ENCODE measurements at regions not wholly inside any gene's neighbourhood (a gene's known extent, or its start where the extent isn't known, plus 50 kb on each side); places are given as distances from the start of the nearest gene placed in this dataset.

- H3K27ac ChIP-seq: no peak overlapping the region
Measured at GRCh38 chr17:34067011-34067410, 188.1 kb upstream of the CCL2 start.

GRCh38 chr17:34068571-34068970, 186.5 kb upstream of the CCL2 start:
- no peak for DNase-seq
- Histone ChIP-seq H3K27ac (no peak overlapping the region), H3K27me3 (no peaks in the 10 kb centered on the region), H3K9me3 (no peaks in the 10 kb centered on the region), H3K4me1 (no peaks in the 10 kb centered on the region), H3K36me3 (no peaks in the 10 kb centered on the region), H3K4me3 (no peak overlapping the region)
- TF ChIP-seq CTCF (IDR thresholded peaks at IDR 0.05): no peak
- TF ChIP-seq POLR2A (IDR thresholded peaks at IDR 0.05): no peak

More at GRCh38 chr17:34067011-34067410, 188.1 kb upstream of the CCL2 start:
- Histone ChIP-seq H3K27me3 (no peaks in the 10 kb centered on the region), H3K36me3 (no peaks in the 10 kb centered on the region), H3K9me3 (no peaks in the 10 kb centered on the region), H3K4me1 (no peaks in the 10 kb centered on the region), H3K4me3 (no peak overlapping the region)
- TF ChIP-seq POLR2A (IDR thresholded peaks at IDR 0.05) (no peak), CTCF (IDR thresholded peaks at IDR 0.05) (no peak)
- no peak for DNase-seq

- Histone ChIP-seq H3K9me3 (no peaks in the 10 kb centered on the region), H3K27ac (no peak overlapping the region), H3K27me3 (no peaks in the 10 kb centered on the region), H3K36me3 (no peaks in the 10 kb centered on the region), H3K4me3 (no peak overlapping the region), H3K4me1 (no peaks in the 10 kb centered on the region)
- DNase-seq: no peak
- no peak for TF ChIP-seq POLR2A (IDR thresholded peaks at IDR 0.05)
- TF ChIP-seq CTCF (IDR thresholded peaks at IDR 0.05): no peak
Measured at GRCh38 chr17:34070712-34071111, 184.4 kb upstream of the CCL2 start.

- no peak overlapping the region for H3K4me3 ChIP-seq
- no peaks in the 10 kb centered on the region for H3K4me1 ChIP-seq
- no peaks in the 10 kb centered on the region for H3K27me3 ChIP-seq
- H3K36me3 ChIP-seq: no peaks in the 10 kb centered on the region
- H3K9me3 ChIP-seq: no peaks in the 10 kb centered on the region
- H3K27ac ChIP-seq: no peak overlapping the region
- TF ChIP-seq POLR2A (IDR thresholded peaks at IDR 0.05) (no peak), CTCF (IDR thresholded peaks at IDR 0.05) (no peak)
- no peak for DNase-seq
Measured at GRCh38 chr17:34071886-34072420, 183.1 kb upstream of the CCL2 start.

- no peaks in the 10 kb centered on the region for H3K27me3 ChIP-seq
- H3K27ac ChIP-seq: no peak overlapping the region
- no peaks in the 10 kb centered on the region for H3K9me3 ChIP-seq
- no peaks in the 10 kb centered on the region for H3K36me3 ChIP-seq
- DNase-seq: no peak
- H3K4me3 ChIP-seq: no peak overlapping the region
- no peak for TF ChIP-seq POLR2A (IDR thresholded peaks at IDR 0.05)
- no peak for TF ChIP-seq CTCF (IDR thresholded peaks at IDR 0.05)
- H3K4me1 ChIP-seq: no peaks in the 10 kb centered on the region
Measured at GRCh38 chr17:34075076-34075475, 180.0 kb upstream of the CCL2 start.

Measured in Peyer's patch (tissue), 4 donors.